HCT116 (cell line): ENCODE measurements at regions not wholly inside any gene's neighbourhood (a gene's known extent, or its start where the extent isn't known, plus 50 kb on each side); places are given as distances from the start of the nearest gene placed in this dataset.

Source experiments
- ATAC-seq: fragments of 200-7000 bp; cut with Tn5 transposase; 2 replicates; pipeline ENCODE4 v1.9.1; 2020; ENCODE audit warnings: mild to moderate bottlenecking, moderate library complexity
- BruUV-seq: library from RNA; stranded (reverse); fragments of 400-500 nt; replicated peaks from 2 replicates; lab custom pipeline; 2021; lab: Mats Ljungman, UMichigan
- CTCF ChIA-PET: fragments of 300-600 bp; sonication (Branson Sonifier 250); formaldehyde crosslinking; loops from one replicate; lab custom pipeline; 2021; ENCODE audit warnings: antibody characterized with exemption; lab: Charles Lee
- POLR2A ChIA-PET: fragments of 300-600, 350-600 bp; sonication (Branson Sonifier 250); formaldehyde crosslinking; loops from one replicate; lab custom pipeline; 2021; ENCODE audit warnings: antibody characterized with exemption; lab: Charles Lee
- RAD21 ChIA-PET, 2 experiments: fragments of 300-600 bp; sonication (Branson Sonifier 250); formaldehyde crosslinking; loops; one replicate each; lab custom pipeline; 2023; ENCODE audit warnings: low total read pairs in 2 of 2; ENCODE audit not compliant: uncharacterized antibody in 2 of 2, unreplicated experiment in 2 of 2, low non-redundant PET in 1 of 2; lab: Charles Lee
- DNase-seq: peaks from one replicate; pipeline ENCODE4 v3.0.0-alpha.2; 2010; ENCODE audit warnings: low read depth, low spot score
- H2AFZ ChIP-seq: fragments of 200-600 bp; shearing (Covaris generic), sonication (generic); 2 replicates; pipeline ENCODE4 v1.6.1; 2017; ENCODE audit warnings: low read depth, mixed run types, mixed read lengths, antibody characterized with exemption, low read length; ENCODE audit not compliant: poor library complexity, severe bottlenecking
- H3K27ac ChIP-seq: 2 replicates; pipeline ENCODE4 v1.5.1; 2012; ENCODE audit warnings: low read depth, low read length
- H3K27me3 ChIP-seq: fragments of 200-600 bp; sonication (generic); 2 replicates; pipeline ENCODE4 v1.6.1; 2016; ENCODE audit warnings: mixed run types, low read length, mixed read lengths; ENCODE audit not compliant: insufficient read depth
- H3K36me3 ChIP-seq, 2 experiments: fragments of 200-500 bp in 1 of 2; fragments of 200-600 bp in 1 of 2; sonication (Bioruptor generic) in 1 of 2; sonication (generic) in 1 of 2; 2 replicates each; pipeline versions ENCODE4 v1.5.1 to v1.6.1; 2014 to 2016; ENCODE audit warnings: low read length in 2 of 2, inconsistent platforms in 1 of 2, mixed read lengths in 1 of 2, mixed run types in 1 of 2; ENCODE audit not compliant: insufficient read depth in 2 of 2, control insufficient read depth in 1 of 2
- H3K4me1 ChIP-seq, 2 experiments: fragments of 200-600 bp in 1 of 2; sonication (generic) in 1 of 2; 2 replicates each; pipeline versions ENCODE4 v1.5.1 to v1.6.1; 2012 to 2017; ENCODE audit warnings: low read length in 2 of 2, inconsistent platforms in 1 of 2, mild to moderate bottlenecking in 1 of 2, mixed read lengths in 1 of 2, mixed run types in 1 of 2, moderate library complexity in 1 of 2; ENCODE audit not compliant: insufficient read depth in 2 of 2, control insufficient read depth in 1 of 2
- H3K4me2 ChIP-seq: fragments of 200-600 bp; sonication (generic); 2 replicates; pipeline ENCODE4 v1.6.1; 2017; ENCODE audit warnings: mixed run types, low read length, mixed read lengths
- H3K4me3 ChIP-seq, 2 experiments: fragments of 200-600 bp in 1 of 2; sonication (generic) in 1 of 2; replicated peaks in 1 of 2; 2 replicates each; pipeline ENCODE4 v1.5.1; 2011 to 2016; ENCODE audit warnings: low read length in 2 of 2, control low read depth in 1 of 2, low read depth in 1 of 2, mild to moderate bottlenecking in 1 of 2, mixed read lengths in 1 of 2, mixed run types in 1 of 2
- H3K79me2 ChIP-seq: fragments of 200-600 bp; sonication (generic); 2 replicates; pipeline ENCODE4 v1.6.1; 2017; ENCODE audit warnings: mild to moderate bottlenecking, mixed run types, low read length, moderate library complexity, mixed read lengths; ENCODE audit not compliant: insufficient read depth
- H3K9ac ChIP-seq: fragments of 200-600 bp; sonication (generic); 2 replicates; pipeline ENCODE4 v1.6.1; 2016; ENCODE audit warnings: low read length, mixed read lengths
- H3K9me2 ChIP-seq: fragments of 200-600 bp; sonication (generic), shearing (Covaris generic); 2 replicates; pipeline ENCODE4 v1.6.1; 2017; ENCODE audit warnings: mixed run types, mild to moderate bottlenecking, moderate library complexity; ENCODE audit not compliant: insufficient read depth
- H3K9me3 ChIP-seq, 2 experiments: fragments of 200-500 bp in 1 of 2; fragments of 200-600 bp in 1 of 2; sonication (Bioruptor generic) in 1 of 2; sonication (generic) in 1 of 2; 2 replicates each; pipeline ENCODE4 v1.6.1; 2014 to 2017; ENCODE audit warnings: low read length in 2 of 2, mixed read lengths in 2 of 2, inconsistent platforms in 1 of 2, low read depth in 1 of 2, mild to moderate bottlenecking in 1 of 2, mixed run types in 1 of 2, moderate library complexity in 1 of 2; ENCODE audit not compliant: control insufficient read depth in 1 of 2, insufficient read depth in 1 of 2
- H4K20me1 ChIP-seq: fragments of 200-600 bp; sonication (generic), shearing (Covaris generic); 2 replicates; pipeline ENCODE4 v1.6.1; 2017; ENCODE audit warnings: mixed run types, mild to moderate bottlenecking, moderate library complexity; ENCODE audit not compliant: insufficient read depth
- ATF3 ChIP-seq: IDR thresholded peaks from 2 replicates; pipeline ENCODE4 v1.6.1; 2012
- CBX3 ChIP-seq: IDR thresholded peaks from 2 replicates; pipeline ENCODE4 v1.6.1; 2012; ENCODE audit warnings: low read depth
- CEBPB ChIP-seq: IDR thresholded peaks from 2 replicates; pipeline ENCODE4 v1.6.1; 2012; ENCODE audit warnings: low read depth
- CTCF ChIP-seq, 3 experiments: fragments of 200-600 bp in 1 of 3; sonication (generic) in 1 of 3; IDR thresholded peaks in 2 of 3; conservative IDR thresholded peaks in 1 of 3; 2 replicates each; pipeline ENCODE4 v1.5.1; 2012 to 2017; ENCODE audit warnings: low read depth in 2 of 3, low read length in 2 of 3, antibody characterized with exemption in 1 of 3, borderline replicate concordance in 1 of 3, control low read depth in 1 of 3, mild to moderate bottlenecking in 1 of 3, mixed read lengths in 1 of 3, mixed run types in 1 of 3, moderate library complexity in 1 of 3; ENCODE audit not compliant: insufficient read depth in 1 of 3
- EGR1 ChIP-seq: IDR thresholded peaks from 2 replicates; pipeline ENCODE4 v1.6.1; 2012; ENCODE audit warnings: low read depth
- ELF1 ChIP-seq: IDR thresholded peaks from 2 replicates; pipeline ENCODE4 v1.6.1; 2012; ENCODE audit warnings: low read depth, borderline replicate concordance
- EZH2 ChIP-seq: fragments of 200-600 bp; sonication (generic); IDR thresholded peaks from 2 replicates; pipeline ENCODE4 v1.6.1; 2017; ENCODE audit warnings: antibody characterized with exemption, mixed run types
- EZH2phosphoT487 ChIP-seq: fragments of 200-600 bp; IDR thresholded peaks from 2 replicates; pipeline ENCODE4 v1.6.1; 2018; ENCODE audit warnings: antibody characterized with exemption, borderline replicate concordance
- FOSL1 ChIP-seq: IDR thresholded peaks from 2 replicates; pipeline ENCODE4 v1.6.1; 2012; ENCODE audit warnings: low read depth
- JUND ChIP-seq: IDR thresholded peaks from 2 replicates; pipeline ENCODE4 v1.6.1; 2012
- MAX ChIP-seq: IDR thresholded peaks from 2 replicates; pipeline ENCODE4 v1.6.1; 2012
- POLR2A ChIP-seq: IDR thresholded peaks from 2 replicates; pipeline ENCODE4 v1.7.0; 2011; ENCODE audit warnings: borderline replicate concordance; ENCODE audit not compliant: insufficient read depth, insufficient read length; ENCODE audit errors: extremely low read depth
- POLR2AphosphoS5 ChIP-seq: IDR thresholded peaks from 2 replicates; pipeline ENCODE4 v1.6.1; 2011; ENCODE audit warnings: mild to moderate bottlenecking, low read depth, low read length, moderate library complexity
- REST ChIP-seq: IDR thresholded peaks from 2 replicates; pipeline ENCODE4 v1.6.1; 2012; ENCODE audit warnings: low read depth
- SRF ChIP-seq: IDR thresholded peaks from 2 replicates; pipeline ENCODE4 v1.6.1; 2012; ENCODE audit warnings: low read depth
- TCF7L2 ChIP-seq: IDR thresholded peaks from 2 replicates; pipeline ENCODE4 v1.7.0; 2011; ENCODE audit warnings: borderline replicate concordance, inconsistent platforms; ENCODE audit not compliant: insufficient read depth, insufficient read length; ENCODE audit errors: extremely low read depth
- ZBTB33 ChIP-seq: IDR thresholded peaks from 2 replicates; pipeline ENCODE4 v1.6.1; 2011; ENCODE audit warnings: mild to moderate bottlenecking, low read length, moderate library complexity; ENCODE audit not compliant: insufficient replicate concordance; ENCODE audit errors: extremely low read depth
- ZFX ChIP-seq: fragments of 450-650 bp; IDR thresholded peaks from 2 replicates; pipeline ENCODE4 v1.6.1; 2017
- ZNF274 ChIP-seq: fragments of 200-500 bp; sonication (Bioruptor generic); IDR thresholded peaks from 2 replicates; pipeline ENCODE4 v1.6.1; 2014; ENCODE audit warnings: mild to moderate bottlenecking, low read depth, low read length, inconsistent platforms
- intact Hi-C: fragments of 100-400 bp; cut with micrococcal nuclease; formaldehyde crosslinking; loops from 2 replicates; pipeline ENCODE4 v1.10.0; 2022

GRCh38 chr18:53887447-53887846 lies 337.0 kb downstream of the MBD2 start:
- POLR2A ChIA-PET = no interaction called here

More at GRCh38 chr18:53887447-53887846, 337.0 kb downstream of the MBD2 start:
- no TSS peak for BruUV-seq
- intact Hi-C loops = no loop called here
- H3K9me2 ChIP-seq = no peaks in the 10 kb centered on the region
- H2AFZ ChIP-seq = no peak overlapping the region
- no peak overlapping the region for H3K4me3 ChIP-seq
- H3K4me2 ChIP-seq = no peak overlapping the region
- no peaks in the 10 kb centered on the region for H3K36me3 ChIP-seq
- RAD21 ChIA-PET = no interaction called here
- TF ChIP-seq REST (no peak), ZFX (no peak), ATF3 (no peak), CTCF (IDR thresholded peaks at IDR 0.05 in 2 of 3, conservative IDR thresholded peaks at IDR 0.05 in 1 of 3; ENCODE audit: borderline replicate concordance in 1 of 3, insufficient read depth in 1 of 3, low read depth in 2 of 3, low read length in 2 of 3) (no peak), EZH2 (no peak), ELF1 (no peak), CEBPB (no peak), JUND (no peak), SRF (no peak), EZH2phosphoT487 (no peak), ZBTB33 (no peak), MAX (no peak), CBX3 (no peak), POLR2AphosphoS5 (no peak), POLR2A (no peak), ZNF274 (no peak), TCF7L2 (no peak), EGR1 (no peak), FOSL1 (no peak)
- TF ChIP-seq, all 23 proteins: peak for 0
- Histone ChIP-seq H3K9me3 (peaks cover 0 to 3% of the 10 kb centered on the region in 2 experiments; a peak in 1 of 4 replicates), H3K79me2 (no peaks in the 10 kb centered on the region), H3K4me1 (no peaks in the 10 kb centered on the region), H4K20me1 (no peaks in the 10 kb centered on the region), H3K27ac (no peak overlapping the region), H3K27me3 (no peaks in the 10 kb centered on the region), H3K9ac (no peak overlapping the region)
- CTCF ChIA-PET = no interaction called here
- no peak for ATAC-seq
- no peak for DNase-seq
